K562 (cell line): ENCODE measurements at regions not wholly inside any gene's neighbourhood (a gene's known extent, or its start where the extent isn't known, plus 50 kb on each side); places are given as distances from the start of the nearest gene placed in this dataset.

Experiments used
- ATAC-seq: fragments of 200-7000 bp; cut with Tn5 transposase; 3 replicates; pipeline ENCODE4 v1.9.1; 2020; ENCODE audit warnings: moderate library complexity
- BruUV-seq: library from RNA; stranded (reverse); fragments of 400-500 nt; replicated peaks from 2 replicates; lab custom pipeline; 2021; lab: Mats Ljungman, UMichigan
- CTCF ChIA-PET: fragments of 300-600 bp; formaldehyde crosslinking; extraction: SDS; loops from one replicate; lab custom pipeline; 2021; ENCODE audit warnings: low intra/inter-chr PET ratio; lab: Yijun Ruan, JAX
- POLR2A ChIA-PET: fragments of 300-600, 350-650 bp; sonication (Branson Sonifier 250); formaldehyde crosslinking; extraction: SDS; loops from one replicate; lab custom pipeline; 2021; ENCODE audit warnings: antibody characterized with exemption, inconsistent platforms; lab: Yijun Ruan, JAX
- DNase-seq, 4 experiments: peaks; one replicate each; pipeline versions ENCODE4 v3.0.0 to v3.0.0-alpha.2; 2011 to 2018; ENCODE audit warnings: low spot score in 3 of 4, mixed read lengths in 3 of 4; ENCODE audit errors: extremely low read depth in 1 of 4
- FAIRE-seq: peaks from 2 replicates; lab custom pipeline; 2011; peaks lifted over from hg19 to GRCh38; lab: Jason Lieb, UNC
- H2AFZ ChIP-seq: 2 replicates; pipeline ENCODE4 v1.6.0; 2011; ENCODE audit warnings: low read depth, low read length, control low read depth, inconsistent platforms
- H3K27ac ChIP-seq: fragments of 200-600 bp; 3 replicates; pipeline ENCODE4 v1.8.0; 2011; ENCODE audit warnings: low read depth, mild to moderate bottlenecking, control low read depth, inconsistent platforms, low read length, moderate library complexity, mixed read lengths; ENCODE audit errors: extremely low read depth
- H3K27me3 ChIP-seq, 2 experiments: fragments of 300-600 bp in 1 of 2; 2 replicates in 1 of 2; 3 replicates in 1 of 2; pipeline versions ENCODE4 v1.6.0 to v1.8.0; 2011; ENCODE audit warnings: inconsistent platforms in 2 of 2, low read length in 2 of 2, mild to moderate bottlenecking in 1 of 2, mixed read lengths in 1 of 2, moderate library complexity in 1 of 2; ENCODE audit not compliant: control insufficient read depth in 2 of 2, insufficient read depth in 2 of 2
- H3K36me3 ChIP-seq: fragments of 300-600 bp; 3 replicates; pipeline ENCODE4 v1.8.0; 2011; ENCODE audit warnings: mild to moderate bottlenecking, low read length, inconsistent platforms; ENCODE audit not compliant: control insufficient read depth, insufficient read depth
- H3K4me1 ChIP-seq, 2 experiments: fragments of 200-600 bp in 1 of 2; replicated peaks in 1 of 2; 2 replicates in 1 of 2; 3 replicates in 1 of 2; pipeline versions ENCODE4 v1.5.1 to v1.8.0; 2011; ENCODE audit warnings: inconsistent platforms in 2 of 2, low read length in 2 of 2, mild to moderate bottlenecking in 1 of 2, mixed read lengths in 1 of 2, moderate library complexity in 1 of 2; ENCODE audit not compliant: control insufficient read depth in 2 of 2, insufficient read depth in 2 of 2
- H3K4me2 ChIP-seq: 2 replicates; pipeline ENCODE4 v1.6.1; 2011; ENCODE audit warnings: low read length, control low read depth, inconsistent platforms, mixed read lengths; ENCODE audit not compliant: insufficient read depth
- H3K4me3 ChIP-seq: fragments of 200-600 bp; sonication (generic), shearing (Covaris generic); 2 replicates; pipeline ENCODE4 v1.5.1; 2016; ENCODE audit warnings: control low read depth, inconsistent platforms
- H3K79me2 ChIP-seq: fragments of 200-600 bp; 3 replicates; pipeline ENCODE4 v1.8.0; 2011; ENCODE audit warnings: low read length, inconsistent platforms; ENCODE audit not compliant: control insufficient read depth, insufficient read depth
- H3K9ac ChIP-seq, 2 experiments: 2 replicates each; pipeline versions ENCODE4 v1.6.0 to v1.6.1; 2011; ENCODE audit warnings: low read depth in 2 of 2, low read length in 2 of 2, control low read depth in 1 of 2, inconsistent platforms in 1 of 2, mild to moderate bottlenecking in 1 of 2, mixed read lengths in 1 of 2; ENCODE audit not compliant: insufficient read depth in 1 of 2
- H3K9me1 ChIP-seq: one replicate; pipeline ENCODE4 v1.6.0; 2011; ENCODE audit warnings: inconsistent platforms, mild to moderate bottlenecking, low read length, moderate library complexity; ENCODE audit not compliant: control insufficient read depth, insufficient read depth
- H3K9me3 ChIP-seq: replicated peaks from 2 replicates; pipeline ENCODE4 v1.5.1; 2011; ENCODE audit warnings: low read depth, low read length, inconsistent platforms; ENCODE audit not compliant: control insufficient read depth, insufficient read depth
- H4K20me1 ChIP-seq: replicated peaks from 2 replicates; pipeline ENCODE4 v1.6.1; 2011; ENCODE audit warnings: low read length, inconsistent platforms, mixed read lengths; ENCODE audit not compliant: control insufficient read depth, insufficient read depth
- CREBBP ChIP-seq: IDR thresholded peaks from one replicate; pipeline ENCODE4 v1.6.1; 2012; ENCODE audit warnings: low read depth, mild to moderate bottlenecking, control low read depth, inconsistent platforms, low read length
- CTBP1 ChIP-seq: fragments of 450-650 bp; IDR thresholded peaks from 2 replicates; pipeline ENCODE4 v1.6.1; 2016; ENCODE audit warnings: borderline replicate concordance
- GABPA ChIP-seq: fragments of 200-800 bp; sonication (Bioruptor generic); conservative IDR thresholded peaks from 2 replicates; pipeline ENCODE4 v1.6.1; 2016; ENCODE audit warnings: low read depth, missing genetic modification characterization, missing compliant biosample characterization
- GABPB2 ChIP-seq: fragments of 250-450 bp; sonication (Bioruptor Pico); conservative IDR thresholded peaks from 2 replicates; pipeline ENCODE4 v1.5.1; 2021; ENCODE audit warnings: mild to moderate bottlenecking
- HDAC1 ChIP-seq, 2 experiments: fragments of 450-650 bp; IDR thresholded peaks; 2 replicates each; pipeline ENCODE4 v1.6.1; 2016 to 2017; ENCODE audit warnings: inconsistent platforms in 1 of 2, mild to moderate bottlenecking in 1 of 2, moderate library complexity in 1 of 2
- L3MBTL2 ChIP-seq: fragments of 450-650 bp; IDR thresholded peaks from 2 replicates; pipeline ENCODE4 v1.6.1; 2016; ENCODE audit warnings: mild to moderate bottlenecking, moderate library complexity
- MAFK ChIP-seq: IDR thresholded peaks from 2 replicates; pipeline ENCODE4 v1.6.1; 2011; ENCODE audit warnings: low read length, improper control_type of control experiment
- MEF2D ChIP-seq: conservative IDR thresholded peaks from 2 replicates; pipeline ENCODE4 v1.6.1; 2016; ENCODE audit warnings: low read depth, missing genetic modification characterization, missing compliant biosample characterization
- NR2C2 ChIP-seq, 2 experiments: fragments of 200-800 bp in 1 of 2; sonication (Bioruptor generic) in 1 of 2; sonication (generic) in 1 of 2; formaldehyde crosslinking in 1 of 2; IDR thresholded peaks; 2 replicates each; pipeline versions ENCODE4 v1.6.1 to v1.8.0; 2016 to 2022; ENCODE audit warnings: mild to moderate bottlenecking in 1 of 2, missing compliant biosample characterization in 1 of 2, missing genetic modification characterization in 1 of 2, missing genetic modification reagents in 1 of 2
- SAFB ChIP-seq: fragments of 200-400 bp; formaldehyde crosslinking; IDR thresholded peaks from 2 replicates; pipeline ENCODE4 v1.6.1; 2017; ENCODE audit warnings: low read depth, low read length, borderline replicate concordance
- TFAM ChIP-seq: fragments of 250-450 bp; sonication (Bioruptor Pico); conservative IDR thresholded peaks from 2 replicates; pipeline ENCODE4 v1.5.0; 2021; ENCODE audit warnings: mild to moderate bottlenecking, moderate library complexity
- ZNF740 ChIP-seq, 3 experiments: fragments of 200-800 bp in 1 of 3; sonication (Bioruptor generic) in 1 of 3; sonication (generic) in 1 of 3; formaldehyde crosslinking in 1 of 3; IDR thresholded peaks; 2 replicates each; pipeline versions ENCODE4 v1.6.1 to v1.8.0; 2016 to 2022; ENCODE audit warnings: mild to moderate bottlenecking in 2 of 3, missing compliant biosample characterization in 2 of 3, missing genetic modification characterization in 2 of 3, missing genetic modification reagents in 1 of 3
- WGBS: fragments of 100-300 bp; shearing (Covaris generic); methylation state at CpG from one replicate; pipeline ENCODE4 v1.1.6; 2016; ENCODE audit warnings: low coverage, mixed read lengths; ENCODE audit not compliant: insufficient coverage; ENCODE audit errors: missing lambda C conversion rate; 5-methylcytosine and 5-hydroxymethylcytosine counted together
- in situ Hi-C: fragments of 300-500 bp; cut with MboI; formaldehyde crosslinking; loops from 4 replicates; pipeline ENCODE4 v1.15.0; 2018; ENCODE audit warnings: inconsistent platforms, mixed read lengths
- intact Hi-C: fragments of 100-400 bp; cut with micrococcal nuclease; formaldehyde crosslinking; loops from 2 replicates; pipeline ENCODE4 v1.14.2; 2022
- TF ChIP-seq, protein P1 (sequence below): fragments of 450-650 bp; formaldehyde crosslinking; IDR thresholded peaks from 2 replicates; pipeline ENCODE4 v1.4.0; 2020; ENCODE audit warnings: mild to moderate bottlenecking, moderate library complexity
- TF ChIP-seq, protein P2 (sequence below): fragments of 150-350 bp; conservative IDR thresholded peaks from 2 replicates; pipeline ENCODE4 v1.6.1; 2014; ENCODE audit warnings: low read length

DNA sequence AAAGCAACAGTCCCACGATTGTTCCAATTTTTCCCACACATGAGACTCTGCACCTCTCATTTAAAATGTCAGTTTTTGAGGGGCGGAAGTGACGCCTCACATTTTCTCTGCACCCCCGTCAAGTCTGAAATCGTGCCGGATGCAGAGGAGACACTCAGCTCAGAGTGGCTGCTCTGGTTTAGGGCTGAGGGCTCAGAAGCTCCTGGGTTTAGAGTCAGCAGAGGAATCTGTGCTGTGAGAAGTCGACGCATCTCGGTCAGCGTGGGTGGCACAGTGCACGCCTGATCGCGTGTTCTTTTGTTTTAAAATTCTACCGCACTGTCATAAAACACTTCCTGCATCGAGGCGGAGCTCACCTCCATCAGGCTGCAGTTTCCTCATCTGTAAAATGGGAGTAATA, 116.7 kb upstream of the ADRA2C start (continued):
- TF ChIP-seq CREBBP, result no peak

DNA sequence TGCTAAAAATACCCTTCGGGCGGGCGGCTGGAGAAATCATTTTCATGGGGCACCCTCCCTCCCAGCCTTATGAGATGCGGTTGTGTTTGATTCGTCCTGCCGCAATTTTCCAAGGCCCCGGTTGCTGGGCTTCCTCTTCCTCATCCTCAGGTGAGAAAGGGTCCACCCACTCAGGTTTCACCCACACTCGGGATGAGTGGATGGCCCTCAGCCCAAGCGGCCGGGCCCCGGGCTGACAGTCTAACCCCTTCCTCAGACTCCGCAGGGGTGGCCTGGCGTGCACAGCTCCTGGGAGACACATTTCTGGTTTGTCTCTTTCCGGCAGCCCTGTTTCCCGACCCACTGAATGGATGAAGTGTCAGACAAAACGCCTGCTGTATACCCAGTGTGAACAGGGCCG, 116.5 kb upstream of the LRPAP1 start:
- Histone ChIP-seq H2AFZ (no peak overlapping the region), H3K4me3 (no peak overlapping the region), H3K9ac (no peak overlapping the region), H4K20me1 (peaks cover 13% of the 10 kb centered on the region; the same call in 1 of the 2 replicates), H3K79me2 (no peaks in the 10 kb centered on the region), H3K36me3 (no peaks in the 10 kb centered on the region), H3K4me1 (peaks cover 0 to 4% of the 10 kb centered on the region in 2 experiments; a peak in 2 of 5 replicates), H3K27ac (no peak overlapping the region), H3K27me3 (peaks cover 48 to 100% of the 10 kb centered on the region in 2 experiments), H3K9me3 (no peaks in the 10 kb centered on the region), H3K4me2 (no peak overlapping the region), H3K9me1 (no peaks in the 10 kb centered on the region)
- DNase-seq, result no peak
- intact Hi-C loops, result no loop called here
- ChIA-PET CTCF (no interaction called here), POLR2A (no interaction called here)
- no peak for FAIRE-seq
- 4% methylated on average over 17 of the region's 17 CpGs for WGBS
- no TSS peak for BruUV-seq
- ATAC-seq, result no peak
- in situ Hi-C loops, result no loop called here
- TF ChIP-seq ZNF740 (CRISPR knock-in tag; IDR thresholded peaks at IDR 0.05) (no peak), ZNF740 (tag; IDR thresholded peaks at IDR 0.05) (no peak), SAFB (no peak), TFAM (CRISPR knock-in tag) (no peak), CTBP1 (no peak), GABPA (tag) (no peak), L3MBTL2 (no peak), MEF2D (tag) (no peak), NR2C2 (CRISPR knock-in tag; IDR thresholded peaks at IDR 0.05) (no peak), NR2C2 (tag; IDR thresholded peaks at IDR 0.05) (no peak), MAFK (no peak), HDAC1 (IDR thresholded peaks at IDR 0.05) (no peak), GABPB2 (CRISPR knock-in tag) (no peak)
- TF ChIP-seq, protein P1, sequence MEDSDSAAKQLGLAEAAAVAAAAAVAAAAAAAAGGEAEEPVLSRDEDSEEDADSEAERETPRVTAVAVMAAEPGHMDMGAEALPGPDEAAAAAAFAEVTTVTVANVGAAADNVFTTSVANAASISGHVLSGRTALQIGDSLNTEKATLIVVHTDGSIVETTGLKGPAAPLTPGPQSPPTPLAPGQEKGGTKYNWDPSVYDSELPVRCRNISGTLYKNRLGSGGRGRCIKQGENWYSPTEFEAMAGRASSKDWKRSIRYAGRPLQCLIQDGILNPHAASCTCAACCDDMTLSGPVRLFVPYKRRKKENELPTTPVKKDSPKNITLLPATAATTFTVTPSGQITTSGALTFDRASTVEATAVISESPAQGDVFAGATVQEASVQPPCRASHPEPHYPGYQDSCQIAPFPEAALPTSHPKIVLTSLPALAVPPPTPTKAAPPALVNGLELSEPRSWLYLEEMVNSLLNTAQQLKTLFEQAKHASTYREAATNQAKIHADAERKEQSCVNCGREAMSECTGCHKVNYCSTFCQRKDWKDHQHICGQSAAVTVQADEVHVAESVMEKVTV, result no peak
- TF ChIP-seq, protein P2, sequence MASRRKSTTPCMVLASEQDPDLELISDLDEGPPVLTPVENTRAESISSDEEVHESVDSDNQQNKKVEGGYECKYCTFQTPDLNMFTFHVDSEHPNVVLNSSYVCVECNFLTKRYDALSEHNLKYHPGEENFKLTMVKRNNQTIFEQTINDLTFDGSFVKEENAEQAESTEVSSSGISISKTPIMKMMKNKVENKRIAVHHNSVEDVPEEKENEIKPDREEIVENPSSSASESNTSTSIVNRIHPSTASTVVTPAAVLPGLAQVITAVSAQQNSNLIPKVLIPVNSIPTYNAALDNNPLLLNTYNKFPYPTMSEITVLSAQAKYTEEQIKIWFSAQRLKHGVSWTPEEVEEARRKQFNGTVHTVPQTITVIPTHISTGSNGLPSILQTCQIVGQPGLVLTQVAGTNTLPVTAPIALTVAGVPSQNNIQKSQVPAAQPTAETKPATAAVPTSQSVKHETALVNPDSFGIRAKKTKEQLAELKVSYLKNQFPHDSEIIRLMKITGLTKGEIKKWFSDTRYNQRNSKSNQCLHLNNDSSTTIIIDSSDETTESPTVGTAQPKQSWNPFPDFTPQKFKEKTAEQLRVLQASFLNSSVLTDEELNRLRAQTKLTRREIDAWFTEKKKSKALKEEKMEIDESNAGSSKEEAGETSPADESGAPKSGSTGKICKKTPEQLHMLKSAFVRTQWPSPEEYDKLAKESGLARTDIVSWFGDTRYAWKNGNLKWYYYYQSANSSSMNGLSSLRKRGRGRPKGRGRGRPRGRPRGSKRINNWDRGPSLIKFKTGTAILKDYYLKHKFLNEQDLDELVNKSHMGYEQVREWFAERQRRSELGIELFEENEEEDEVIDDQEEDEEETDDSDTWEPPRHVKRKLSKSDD, result no peak
